HG03066 (cell line): ENCODE measurements at regions not wholly inside any gene's neighbourhood (a gene's known extent, or its start where the extent isn't known, plus 50 kb on each side); places are given as distances from the start of the nearest gene placed in this dataset.

Experiments used
- ATAC-seq: cut with Tn5 transposase; IDR thresholded peaks from one replicate; pipeline ENCODE4 v1.9.1; 2021; ENCODE audit warnings: low read depth; ENCODE audit not compliant: unreplicated experiment

DNA sequence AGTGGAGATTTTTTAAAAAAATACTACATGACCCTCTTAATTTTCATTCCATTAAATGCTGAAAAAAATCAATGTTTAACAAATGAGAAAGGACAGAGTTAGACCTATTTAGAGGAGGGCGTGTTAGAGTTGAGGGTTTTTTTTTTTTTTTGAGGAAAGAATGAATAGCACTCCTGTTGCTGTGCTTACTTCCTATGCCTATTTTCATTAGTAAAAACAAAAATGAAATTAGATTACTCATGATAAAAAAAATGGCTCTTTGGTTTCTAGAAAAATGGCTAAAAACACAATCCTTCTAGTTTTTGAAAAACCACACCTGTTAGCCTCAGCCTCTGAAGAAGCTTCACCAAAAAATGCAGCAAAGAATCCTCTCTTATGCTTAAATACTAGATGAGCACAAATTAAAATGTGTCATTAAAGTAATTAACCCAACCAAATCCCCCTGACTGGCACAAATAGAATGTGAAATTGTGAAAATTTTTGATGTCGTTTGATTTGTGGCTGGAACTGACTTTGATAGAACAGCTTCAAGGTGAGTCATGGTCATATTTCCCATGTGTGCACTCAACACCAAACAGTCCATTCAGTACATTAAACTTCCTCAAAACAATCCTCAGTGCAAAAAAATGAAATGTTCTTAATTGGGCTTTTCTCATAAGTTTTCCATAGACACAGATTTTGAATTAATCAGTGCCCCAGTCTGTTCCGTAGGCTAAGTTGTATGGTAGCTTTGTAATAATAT lies 98.0 kb downstream of the MACIR start:
- ATAC-seq: no peak

DNA sequence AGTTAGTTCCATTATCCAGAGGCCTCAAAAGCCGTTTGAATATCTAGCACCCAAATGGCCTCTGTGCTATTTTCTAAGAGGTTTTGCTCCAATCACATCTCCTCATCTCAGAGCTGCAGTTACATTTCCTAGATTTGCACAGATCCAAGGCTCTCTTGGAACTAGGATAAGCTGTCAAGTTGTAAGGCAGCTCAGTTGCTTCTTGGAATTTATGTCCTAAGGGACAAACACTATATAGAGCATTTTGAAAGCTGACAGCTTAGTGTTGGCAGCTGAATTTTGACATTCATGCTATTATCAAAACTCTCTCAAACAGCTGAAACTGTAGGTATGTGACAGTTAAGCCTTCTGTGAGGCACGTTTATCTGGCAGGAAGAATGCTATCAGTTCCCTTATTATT lies 97.0 kb downstream of the MACIR start:
- no peak for ATAC-seq

DNA sequence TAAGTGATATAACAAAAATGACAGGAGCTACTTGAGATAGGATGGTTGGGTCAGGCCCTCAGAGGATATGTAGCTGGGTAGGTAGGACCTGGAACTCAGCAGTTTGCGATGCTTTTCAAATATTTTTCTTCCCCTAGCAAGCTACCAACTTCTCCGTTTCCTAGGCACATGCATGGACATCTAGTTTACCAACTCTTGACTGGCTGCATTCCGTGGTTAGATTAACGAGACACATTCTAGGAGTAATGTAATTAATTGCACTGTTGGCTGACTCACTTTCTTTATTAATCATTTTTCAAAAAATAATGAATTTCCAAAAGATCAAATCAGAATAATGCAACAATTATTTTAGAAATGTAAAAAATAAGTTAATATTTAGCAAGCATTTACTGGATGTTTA lies 95.9 kb downstream of the MACIR start:
- no peak for ATAC-seq

DNA sequence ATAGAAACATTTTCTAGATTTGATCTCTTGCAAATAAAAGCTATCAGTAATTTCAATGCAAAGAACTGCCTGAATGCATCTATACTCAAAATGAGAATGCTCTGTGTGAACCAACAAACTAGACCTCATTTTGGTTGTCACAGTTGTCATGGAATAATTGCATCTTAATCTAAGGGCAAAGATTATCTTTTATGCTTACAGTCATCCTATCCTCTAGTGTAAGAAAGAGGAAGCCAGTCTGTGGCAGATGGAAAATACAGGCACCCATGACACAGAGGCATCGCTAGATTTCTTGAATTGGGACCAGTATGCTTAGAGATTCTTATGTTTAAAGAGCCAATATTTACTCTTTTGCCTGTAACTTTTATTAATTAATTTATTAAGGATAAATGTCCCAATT lies 95.0 kb downstream of the MACIR start:
- no peak for ATAC-seq

DNA sequence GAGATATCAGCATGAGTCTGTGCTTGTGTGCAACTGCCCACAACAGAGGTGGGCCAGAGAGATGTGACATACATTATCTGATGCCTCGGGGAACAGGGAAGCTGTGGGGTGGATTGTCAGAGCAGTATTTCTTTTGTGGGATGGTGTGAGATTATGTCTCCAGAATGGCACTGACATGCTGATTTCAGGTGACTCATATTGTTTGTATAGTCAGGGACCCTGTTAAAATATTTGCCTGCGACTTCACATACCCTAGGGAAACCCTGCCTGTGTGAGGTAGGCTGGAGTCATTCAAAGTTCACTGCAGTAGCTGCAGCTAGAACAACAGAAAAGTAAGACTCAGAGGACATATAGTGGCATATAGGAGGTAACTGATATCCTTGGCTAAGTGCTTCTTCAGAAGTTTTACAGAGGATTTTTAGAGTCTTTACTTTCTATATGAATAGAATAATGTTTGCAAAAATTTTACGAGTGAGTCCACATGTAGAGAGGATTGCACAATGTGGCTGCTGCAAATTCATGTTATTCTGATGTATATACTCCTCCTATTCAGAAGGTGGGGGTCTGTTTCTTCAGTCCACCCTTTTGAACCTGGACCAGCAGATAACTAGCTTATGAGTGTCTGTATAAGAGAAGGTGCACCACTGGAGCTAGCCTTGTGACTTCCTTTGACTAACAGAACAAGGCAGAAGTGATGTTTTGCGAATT lies 89.3 kb downstream of the MACIR start:
- no peak for ATAC-seq

DNA sequence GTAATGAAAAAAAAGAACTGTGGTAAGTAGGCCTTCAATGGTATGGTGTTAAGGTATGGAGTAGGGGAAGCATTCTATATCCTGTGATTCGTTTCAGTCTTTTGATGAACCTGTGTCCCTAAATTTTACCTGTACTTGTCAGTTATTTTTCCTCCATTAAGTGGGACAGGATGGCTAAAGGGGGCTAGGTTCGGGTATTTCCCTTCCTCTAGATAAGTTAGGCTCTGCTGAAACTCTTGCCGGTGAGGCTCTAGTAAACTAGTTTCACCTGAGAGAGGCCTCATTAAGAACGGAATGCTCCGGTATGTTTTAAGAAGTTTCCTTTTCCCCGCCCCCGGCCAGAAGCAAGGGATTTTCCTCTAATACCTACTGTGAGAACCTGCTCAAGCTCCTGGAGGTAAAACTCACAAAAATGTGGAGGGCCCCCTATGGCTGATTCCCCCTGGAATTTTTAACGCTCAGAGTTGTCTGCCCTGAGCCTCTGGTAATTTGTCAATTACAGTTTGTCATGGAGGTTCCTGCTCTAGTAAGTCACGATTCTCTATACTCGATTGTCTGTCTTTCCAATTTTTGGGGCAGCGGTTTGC lies 87.7 kb downstream of the MACIR start:
- ATAC-seq: no peak

DNA sequence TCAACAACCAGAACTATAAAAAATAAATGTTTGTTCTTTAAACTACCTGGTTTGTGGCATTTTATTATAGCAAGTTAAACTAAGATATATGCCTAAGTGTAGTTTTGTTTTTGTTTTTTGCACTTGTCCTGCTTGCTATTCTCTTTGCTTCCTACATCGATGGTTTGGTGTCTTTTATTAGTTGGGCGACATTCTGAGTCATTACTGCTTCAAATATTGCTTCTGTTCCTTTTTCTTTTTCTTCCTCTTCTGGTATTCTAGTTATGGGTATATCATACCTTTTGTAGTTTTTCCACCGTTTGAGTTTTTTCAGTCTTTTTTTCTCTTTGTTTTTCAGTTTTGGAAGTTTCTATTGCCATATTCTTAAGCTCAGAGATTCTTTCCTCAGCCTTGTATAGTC lies 86.9 kb downstream of the MACIR start:
- ATAC-seq: no peak

DNA sequence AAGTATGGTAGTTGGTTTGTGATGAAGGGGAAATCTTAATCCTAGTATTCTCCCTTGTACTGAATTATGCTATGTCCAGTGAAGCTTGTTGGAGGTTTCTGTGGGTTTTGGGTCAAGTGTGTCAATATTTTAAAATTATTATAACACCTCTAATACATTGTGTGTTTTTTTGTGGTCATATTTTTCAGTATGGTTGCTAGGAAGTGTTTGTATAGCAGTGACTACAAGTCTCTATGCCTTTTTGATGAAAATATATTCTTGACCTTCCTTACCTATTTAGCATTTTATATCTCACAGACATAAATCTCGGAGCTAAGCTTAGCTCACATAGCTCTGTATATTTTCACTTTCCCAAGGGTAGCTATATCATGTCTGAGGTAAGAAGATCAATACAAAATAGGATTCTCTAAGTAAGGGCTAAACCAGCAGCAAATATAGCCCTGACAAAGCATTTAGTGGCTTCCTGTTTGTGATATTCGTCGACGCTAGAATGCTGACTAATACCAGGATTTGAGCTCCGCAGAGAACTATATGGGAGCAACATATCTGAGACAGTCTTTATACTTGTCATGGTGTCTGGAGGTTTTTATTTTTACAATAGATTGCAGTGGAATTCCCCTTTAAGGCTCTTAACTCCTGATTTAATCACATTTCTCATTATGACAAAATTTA lies 82.3 kb downstream of the MACIR start:
- peak; percentile 99 for ATAC-seq

DNA sequence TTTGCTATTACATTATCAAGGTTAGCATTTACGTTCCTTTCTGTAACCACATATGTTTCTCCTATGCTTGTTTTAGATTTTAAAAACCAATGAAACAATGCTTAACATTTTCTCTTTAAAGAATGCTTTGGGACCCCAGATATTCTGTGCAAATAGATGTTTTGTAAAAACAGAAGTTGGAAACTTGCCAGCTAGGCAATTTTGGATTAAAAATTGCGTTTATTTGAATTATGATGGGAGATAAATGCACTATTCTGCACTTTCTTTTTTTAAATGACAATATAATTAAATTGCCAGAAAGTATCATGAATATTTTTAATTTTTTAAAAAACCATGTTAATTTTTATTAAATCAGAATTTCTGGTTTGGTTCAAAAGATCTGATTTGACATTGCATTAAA lies 81.6 kb downstream of the MACIR start:
- no peak for ATAC-seq

DNA sequence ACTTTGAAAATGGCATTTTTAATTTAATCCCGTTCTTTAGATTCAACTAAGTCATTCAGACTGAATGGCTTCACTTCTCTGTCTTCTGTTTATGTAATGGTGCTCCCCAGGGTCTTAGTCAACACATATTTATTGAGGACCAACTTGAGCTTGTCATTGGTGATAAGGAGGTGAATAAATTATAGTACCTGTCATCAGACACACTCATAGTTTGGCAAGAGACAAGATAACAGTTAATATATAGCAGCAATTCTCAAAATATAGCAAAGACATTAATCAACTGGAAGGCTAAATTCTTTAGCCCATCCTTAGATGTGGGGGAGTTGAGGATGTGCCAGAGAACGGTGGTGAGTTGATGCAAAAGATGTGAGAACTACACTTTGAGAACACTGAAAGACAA lies 78.4 kb downstream of the MACIR start:
- ATAC-seq: no peak

DNA sequence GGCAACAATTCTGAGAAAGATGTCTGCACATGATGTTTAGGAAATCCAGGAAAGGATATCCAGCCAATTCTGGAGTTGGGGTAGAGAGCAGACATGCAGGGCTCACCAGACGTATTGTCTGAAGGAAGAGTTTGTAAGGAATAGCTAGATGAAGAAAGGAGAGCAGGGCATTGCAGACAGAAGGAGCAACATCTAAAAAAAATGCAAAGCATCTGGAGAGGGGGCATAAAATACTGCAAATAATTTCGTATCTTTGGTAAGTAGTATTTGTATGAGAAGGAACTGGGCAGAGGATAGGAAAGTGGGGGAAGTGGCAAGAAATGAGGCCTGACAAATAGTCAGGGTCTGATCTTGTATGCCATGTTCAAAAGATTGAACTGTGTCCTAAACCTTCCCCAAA lies 74.8 kb downstream of the MACIR start:
- ATAC-seq: no peak

DNA sequence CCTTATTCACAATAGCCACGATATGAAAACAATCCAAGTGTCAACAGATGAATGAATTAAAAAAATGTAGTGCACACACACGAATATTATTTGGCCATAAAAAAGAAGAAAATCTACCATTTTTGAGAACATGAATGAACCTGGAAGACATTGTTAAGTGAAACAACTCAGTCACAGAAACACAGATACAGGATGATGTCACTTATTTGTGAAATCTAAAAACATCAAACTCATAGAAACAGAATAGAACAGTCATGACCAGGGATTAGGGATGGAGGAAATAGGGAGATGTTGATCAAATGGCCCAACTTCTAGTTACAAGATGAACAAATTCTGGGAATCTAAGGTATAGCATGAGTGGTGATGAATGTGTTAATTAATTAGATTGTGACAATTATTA lies 72.3 kb downstream of the MACIR start:
- ATAC-seq: no peak
